DMS 273 treated with DMSO at 0.1 percent for 48 hours (cell line): ENCODE measurements at regions not wholly inside any gene's neighbourhood (a gene's known extent, or its start where the extent isn't known, plus 50 kb on each side); places are given as distances from the start of the nearest gene placed in this dataset.

ENCODE experiments used
- DNase-seq: peaks from one replicate; lab custom pipeline; 2025; lab: John Stamatoyannopoulos, UW

GRCh38 chr2:611519-611918 lies 65.7 kb downstream of the TMEM18 start:
- DNase-seq: no peak

GRCh38 chr2:610491-610890 lies 66.7 kb downstream of the TMEM18 start:
- no peak for DNase-seq

- DNase-seq: no peak
Observed at GRCh38 chr2:609881-610280, 67.3 kb downstream of the TMEM18 start.

- no peak for DNase-seq
Observed at GRCh38 chr2:609449-609848, 67.8 kb downstream of the TMEM18 start.

- DNase-seq: no peak
Observed at GRCh38 chr2:608711-609110, 68.5 kb downstream of the TMEM18 start.

- DNase-seq: no peak
Observed at GRCh38 chr2:608297-608696, 68.9 kb downstream of the TMEM18 start.

GRCh38 chr2:607709-608108 lies 69.5 kb downstream of the TMEM18 start:
- no peak for DNase-seq

GRCh38 chr2:607172-607571 lies 70.0 kb downstream of the TMEM18 start:
- no peak for DNase-seq

GRCh38 chr2:605674-606608 lies 71.3 kb downstream of the TMEM18 start:
- no peak for DNase-seq

GRCh38 chr2:604854-605524 lies 72.2 kb downstream of the TMEM18 start:
- no peak for DNase-seq

GRCh38 chr2:604385-604784 lies 72.8 kb downstream of the TMEM18 start:
- DNase-seq: no peak

- DNase-seq: no peak
Observed at GRCh38 chr2:603869-604268, 73.3 kb downstream of the TMEM18 start.

GRCh38 chr2:603427-603826 lies 73.8 kb downstream of the TMEM18 start:
- DNase-seq: no peak

GRCh38 chr2:602571-603359 lies 74.4 kb downstream of the TMEM18 start:
- DNase-seq: no peak

GRCh38 chr2:601806-602455 lies 75.3 kb downstream of the TMEM18 start:
- DNase-seq: no peak

GRCh38 chr2:601387-601698 lies 75.9 kb downstream of the TMEM18 start:
- DNase-seq: no peak

GRCh38 chr2:600542-601386 lies 76.4 kb downstream of the TMEM18 start:
- no peak for DNase-seq

GRCh38 chr2:599601-600000 lies 77.6 kb downstream of the TMEM18 start:
- no peak for DNase-seq

GRCh38 chr2:598058-598802 lies 79.0 kb downstream of the TMEM18 start:
- no peak for DNase-seq

GRCh38 chr2:595831-596592 lies 81.2 kb downstream of the TMEM18 start:
- DNase-seq: no peak
